Neuron (in vitro differentiated cells): ENCODE measurements at regions not wholly inside any gene's neighbourhood (a gene's known extent, or its start where the extent isn't known, plus 50 kb on each side); places are given as distances from the start of the nearest gene placed in this dataset.
"Not testable (repeated sequence)": the region's sequence is repeated elsewhere in the genome, so short reads cannot be mapped to it uniquely, and the experiment has no call there.

Experiments used
- H2AFZ ChIP-seq: one replicate; pipeline ENCODE4 v1.6.1; 2013; ENCODE audit warnings: low read depth, mild to moderate bottlenecking, inconsistent platforms, low read length, moderate library complexity
- H3K27me3 ChIP-seq: one replicate; pipeline ENCODE4 v1.6.1; 2013; ENCODE audit warnings: low read length; ENCODE audit not compliant: insufficient read depth
- H3K36me3 ChIP-seq: one replicate; pipeline ENCODE4 v1.6.1; 2013; ENCODE audit warnings: low read length; ENCODE audit not compliant: insufficient read depth
- H3K4me1 ChIP-seq: one replicate; pipeline ENCODE4 v1.6.1; 2013; ENCODE audit warnings: low read length; ENCODE audit not compliant: insufficient read depth
- H3K4me3 ChIP-seq: 2 replicates; pipeline ENCODE4 v1.5.1; 2013; ENCODE audit warnings: mild to moderate bottlenecking, low read length, moderate library complexity
- H3K9me3 ChIP-seq: one replicate; pipeline ENCODE4 v1.6.1; 2013; ENCODE audit warnings: low read length

GRCh38 chr21:35611708-35612132 is 448.6 kb downstream of the SETD4 start:
- Histone ChIP-seq H3K27me3 (no peaks in the 10 kb centered on the region), H2AFZ (no peak overlapping the region), H3K9me3 (no peaks in the 10 kb centered on the region), H3K36me3 (no peaks in the 10 kb centered on the region), H3K4me1 (no peaks in the 10 kb centered on the region), H3K4me3 (no peak overlapping the region)

- H3K4me1 ChIP-seq: no peaks in the 10 kb centered on the region
- no peak overlapping the region for H3K4me3 ChIP-seq
- H3K36me3 ChIP-seq: no peaks in the 10 kb centered on the region
- no peaks in the 10 kb centered on the region for H3K27me3 ChIP-seq
- no peaks in the 10 kb centered on the region for H3K9me3 ChIP-seq
- no peak overlapping the region for H2AFZ ChIP-seq
Measured at GRCh38 chr21:35609263-35609662, 451.1 kb downstream of the SETD4 start.

GRCh38 chr21:35607406-35607805 is 452.9 kb downstream of the SETD4 start:
- no peaks in the 10 kb centered on the region for H3K9me3 ChIP-seq
- no peaks in the 10 kb centered on the region for H3K36me3 ChIP-seq
- no peak overlapping the region for H2AFZ ChIP-seq
- no peak overlapping the region for H3K4me3 ChIP-seq
- H3K27me3 ChIP-seq: no peaks in the 10 kb centered on the region
- H3K4me1 ChIP-seq: no peaks in the 10 kb centered on the region

GRCh38 chr21:35606578-35606977 is 453.7 kb downstream of the SETD4 start:
- Histone ChIP-seq H2AFZ (no peak overlapping the region), H3K4me1 (no peaks in the 10 kb centered on the region), H3K36me3 (no peaks in the 10 kb centered on the region), H3K27me3 (no peaks in the 10 kb centered on the region), H3K9me3 (no peaks in the 10 kb centered on the region), H3K4me3 (no peak overlapping the region)

GRCh38 chr21:35606146-35606545 is 454.2 kb downstream of the SETD4 start:
- Histone ChIP-seq H3K4me3 (no peak overlapping the region), H3K9me3 (no peaks in the 10 kb centered on the region), H2AFZ (no peak overlapping the region), H3K36me3 (no peaks in the 10 kb centered on the region), H3K27me3 (no peaks in the 10 kb centered on the region), H3K4me1 (no peaks in the 10 kb centered on the region)

- no peak overlapping the region for H2AFZ ChIP-seq
- H3K27me3 ChIP-seq: no peaks in the 10 kb centered on the region
- no peaks in the 10 kb centered on the region for H3K4me1 ChIP-seq
- no peaks in the 10 kb centered on the region for H3K36me3 ChIP-seq
- H3K4me3 ChIP-seq: no peak overlapping the region
- H3K9me3 ChIP-seq: no peaks in the 10 kb centered on the region
Measured at GRCh38 chr21:35603494-35603893, 456.8 kb downstream of the SETD4 start.

- Histone ChIP-seq H3K9me3 (no peaks in the 10 kb centered on the region), H3K4me1 (no peaks in the 10 kb centered on the region), H2AFZ (no peak overlapping the region), H3K27me3 (no peaks in the 10 kb centered on the region), H3K4me3 (no peak overlapping the region), H3K36me3 (no peaks in the 10 kb centered on the region)
Measured at GRCh38 chr21:35602811-35603362, 457.4 kb downstream of the SETD4 start.

GRCh38 chr21:35601211-35601610 is 459.1 kb downstream of the SETD4 start:
- Histone ChIP-seq H3K27me3 (no peaks in the 10 kb centered on the region), H2AFZ (no peak overlapping the region), H3K4me3 (no peak overlapping the region), H3K4me1 (no peaks in the 10 kb centered on the region), H3K9me3 (no peaks in the 10 kb centered on the region), H3K36me3 (no peaks in the 10 kb centered on the region)

GRCh38 chr21:35599164-35599563 is 461.2 kb downstream of the SETD4 start:
- Histone ChIP-seq H3K4me1 (no peaks in the 10 kb centered on the region), H3K4me3 (no peak overlapping the region), H3K9me3 (no peaks in the 10 kb centered on the region), H2AFZ (no peak overlapping the region), H3K36me3 (no peaks in the 10 kb centered on the region), H3K27me3 (no peaks in the 10 kb centered on the region)

GRCh38 chr21:35597750-35598339 is 462.5 kb downstream of the SETD4 start:
- Histone ChIP-seq H2AFZ (no peak overlapping the region), H3K27me3 (no peaks in the 10 kb centered on the region), H3K4me1 (no peaks in the 10 kb centered on the region), H3K9me3 (no peaks in the 10 kb centered on the region), H3K4me3 (no peak overlapping the region), H3K36me3 (no peaks in the 10 kb centered on the region)

- no peak overlapping the region for H2AFZ ChIP-seq
- H3K27me3 ChIP-seq: no peaks in the 10 kb centered on the region
- H3K4me1 ChIP-seq: no peaks in the 10 kb centered on the region
- no peaks in the 10 kb centered on the region for H3K36me3 ChIP-seq
- H3K9me3 ChIP-seq: no peaks in the 10 kb centered on the region
- no peak overlapping the region for H3K4me3 ChIP-seq
Measured at GRCh38 chr21:35594905-35595304, 465.4 kb downstream of the SETD4 start.

- H2AFZ ChIP-seq: no peak overlapping the region
Measured at GRCh38 chr21:35593000-35593502, 467.3 kb downstream of the SETD4 start.

GRCh38 chr21:35590284-35590683 is 470.0 kb downstream of the SETD4 start:
- H3K36me3 ChIP-seq, H2AFZ ChIP-seq, H3K9me3 ChIP-seq, H3K27me3 ChIP-seq, H3K4me1 ChIP-seq, H3K4me3 ChIP-seq: not testable (repeated sequence)

More at GRCh38 chr21:35593000-35593502, 467.3 kb downstream of the SETD4 start:
- H3K36me3 ChIP-seq: no peaks in the 10 kb centered on the region
- H3K4me1 ChIP-seq: no peaks in the 10 kb centered on the region
- no peaks in the 10 kb centered on the region for H3K9me3 ChIP-seq
- no peak overlapping the region for H3K4me3 ChIP-seq
- no peaks in the 10 kb centered on the region for H3K27me3 ChIP-seq
